ENCODE measurements at regions not wholly inside any gene's neighbourhood (a gene's known extent, or its start where the extent isn't known, plus 50 kb on each side); places are given as distances from the start of the nearest gene placed in this dataset.

DNA sequence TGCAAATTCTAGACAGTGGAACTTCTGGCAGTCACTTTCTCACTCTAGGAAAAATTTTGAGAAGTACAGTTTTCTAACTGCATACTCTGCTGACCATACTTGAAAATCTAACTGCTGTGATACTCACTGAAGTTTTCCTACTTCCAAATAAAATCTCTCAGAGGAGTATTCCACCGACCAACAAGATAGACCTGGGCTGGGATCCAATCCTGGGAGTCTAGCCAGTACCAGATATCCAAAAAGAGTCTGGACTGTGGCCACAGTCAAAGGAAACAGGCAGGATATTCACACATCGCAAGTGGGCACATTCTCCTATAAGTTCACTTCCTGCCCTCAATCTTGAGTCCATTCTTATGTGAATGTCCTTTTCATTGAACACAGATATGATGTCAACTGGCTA, 1138.7 kb upstream of the PCDH7 start:
- POLR2A ChIA-PET, result no interaction called here
- H3K9me3 Mint-ChIP-seq, result peaks cover 13% of the 10 kb centered on the region
- ATAC-seq, result no peak

GRCh38 chr4:29588617-29589016, 1131.6 kb upstream of the PCDH7 start:
- H3K36me3 Mint-ChIP-seq (ENCODE audit: low read depth), result no peaks in the 10 kb centered on the region
- POLR2A ChIA-PET, result no interaction called here
- TF ChIP-seq, protein P1, sequence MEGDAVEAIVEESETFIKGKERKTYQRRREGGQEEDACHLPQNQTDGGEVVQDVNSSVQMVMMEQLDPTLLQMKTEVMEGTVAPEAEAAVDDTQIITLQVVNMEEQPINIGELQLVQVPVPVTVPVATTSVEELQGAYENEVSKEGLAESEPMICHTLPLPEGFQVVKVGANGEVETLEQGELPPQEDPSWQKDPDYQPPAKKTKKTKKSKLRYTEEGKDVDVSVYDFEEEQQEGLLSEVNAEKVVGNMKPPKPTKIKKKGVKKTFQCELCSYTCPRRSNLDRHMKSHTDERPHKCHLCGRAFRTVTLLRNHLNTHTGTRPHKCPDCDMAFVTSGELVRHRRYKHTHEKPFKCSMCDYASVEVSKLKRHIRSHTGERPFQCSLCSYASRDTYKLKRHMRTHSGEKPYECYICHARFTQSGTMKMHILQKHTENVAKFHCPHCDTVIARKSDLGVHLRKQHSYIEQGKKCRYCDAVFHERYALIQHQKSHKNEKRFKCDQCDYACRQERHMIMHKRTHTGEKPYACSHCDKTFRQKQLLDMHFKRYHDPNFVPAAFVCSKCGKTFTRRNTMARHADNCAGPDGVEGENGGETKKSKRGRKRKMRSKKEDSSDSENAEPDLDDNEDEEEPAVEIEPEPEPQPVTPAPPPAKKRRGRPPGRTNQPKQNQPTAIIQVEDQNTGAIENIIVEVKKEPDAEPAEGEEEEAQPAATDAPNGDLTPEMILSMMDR (IDR thresholded peaks at IDR 0.05), result no peak
- H3K4me1 Mint-ChIP-seq (ENCODE audit: low read depth), result no peaks in the 10 kb centered on the region
- H3K27ac Mint-ChIP-seq, result no peak overlapping the region
- no peaks in the 10 kb centered on the region for H3K27me3 Mint-ChIP-seq
- DNase-seq, result no peak
- H3K4me3 Mint-ChIP-seq, result no peak overlapping the region
- intact Hi-C loops (cut with micrococcal nuclease), result no loop called here
- ATAC-seq, result no peak
- CTCF ChIA-PET, result no interaction called here
- peaks cover 19% of the 10 kb centered on the region for H3K9me3 Mint-ChIP-seq

More for the DNA sequence above, 1138.7 kb upstream of the PCDH7 start:
- CTCF ChIA-PET, result no interaction called here
- no peaks in the 10 kb centered on the region for H3K27me3 Mint-ChIP-seq
- no peaks in the 10 kb centered on the region for H3K4me1 Mint-ChIP-seq (ENCODE audit: low read depth)
- no peaks in the 10 kb centered on the region for H3K36me3 Mint-ChIP-seq (ENCODE audit: low read depth)
- H3K4me3 Mint-ChIP-seq, result no peak overlapping the region
- TF ChIP-seq, protein P1 (IDR thresholded peaks at IDR 0.05), result no peak
- no peak overlapping the region for H3K27ac Mint-ChIP-seq
- no peak for DNase-seq
- intact Hi-C loops (cut with micrococcal nuclease), result no loop called here

DNA sequence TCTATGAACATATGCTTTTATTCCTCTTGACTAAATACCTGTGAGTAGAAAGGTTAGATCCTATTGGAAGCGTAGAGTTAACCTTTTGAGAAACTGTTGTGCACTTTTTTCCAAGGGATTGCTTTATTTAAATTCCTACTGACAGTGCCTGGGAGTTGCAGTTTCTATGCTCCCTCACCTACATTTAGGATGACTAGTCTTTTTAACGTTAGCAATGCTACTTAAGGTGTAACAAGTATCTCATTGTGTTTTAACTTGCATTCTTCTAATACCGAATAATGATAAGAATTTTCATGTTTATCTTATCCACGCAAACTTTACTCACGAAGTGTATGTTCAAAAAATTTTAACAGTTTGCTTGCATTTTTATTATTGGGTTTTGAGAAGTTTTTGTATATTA, 1123.9 kb upstream of the PCDH7 start:
- TF ChIP-seq, protein P1 (IDR thresholded peaks at IDR 0.05), result no peak
- ATAC-seq (no peak), DNase-seq (no peak)
- no peaks in the 10 kb centered on the region for H3K4me1 Mint-ChIP-seq (ENCODE audit: low read depth)
- H3K4me3 Mint-ChIP-seq, result no peak overlapping the region
- ChIA-PET CTCF (no interaction called here), POLR2A (no interaction called here)
- intact Hi-C loops (cut with micrococcal nuclease), result no loop called here
- no peaks in the 10 kb centered on the region for H3K27me3 Mint-ChIP-seq
- H3K27ac Mint-ChIP-seq, result no peak overlapping the region
- H3K9me3 Mint-ChIP-seq, result peaks cover 9% of the 10 kb centered on the region
- no peaks in the 10 kb centered on the region for H3K36me3 Mint-ChIP-seq (ENCODE audit: low read depth)

DNA sequence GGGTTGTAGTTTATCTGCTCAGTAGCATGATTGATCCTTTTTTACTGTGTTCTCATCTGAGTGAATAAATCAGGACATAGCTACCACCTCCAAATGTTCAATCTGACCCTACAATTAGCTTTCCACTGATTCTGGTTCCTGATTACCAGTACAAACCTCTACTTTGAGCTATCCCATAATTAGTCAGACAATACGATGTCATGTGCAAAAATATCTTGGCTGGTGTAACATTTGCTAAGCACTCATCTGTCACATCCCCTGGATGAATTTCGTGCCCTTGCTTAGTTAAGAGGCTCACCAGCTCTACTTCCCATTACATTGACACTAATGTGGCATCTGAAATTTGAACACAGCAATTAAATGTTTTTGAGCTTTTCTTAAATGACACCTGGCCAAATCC, 1101.0 kb upstream of the PCDH7 start:
- TF ChIP-seq, protein P1 (IDR thresholded peaks at IDR 0.05), result no peak
- intact Hi-C loops (cut with micrococcal nuclease), result no loop called here
- CTCF ChIA-PET, result no interaction called here
- Mint-ChIP-seq H3K36me3 (ENCODE audit: low read depth) (no peaks in the 10 kb centered on the region), H3K9me3 (peaks cover 11% of the 10 kb centered on the region), H3K4me3 (no peak overlapping the region), H3K27ac (no peak overlapping the region), H3K27me3 (no peaks in the 10 kb centered on the region), H3K4me1 (ENCODE audit: low read depth) (no peaks in the 10 kb centered on the region)
- DNase-seq (no peak), ATAC-seq (no peak)
- POLR2A ChIA-PET, result no interaction called here

DNA sequence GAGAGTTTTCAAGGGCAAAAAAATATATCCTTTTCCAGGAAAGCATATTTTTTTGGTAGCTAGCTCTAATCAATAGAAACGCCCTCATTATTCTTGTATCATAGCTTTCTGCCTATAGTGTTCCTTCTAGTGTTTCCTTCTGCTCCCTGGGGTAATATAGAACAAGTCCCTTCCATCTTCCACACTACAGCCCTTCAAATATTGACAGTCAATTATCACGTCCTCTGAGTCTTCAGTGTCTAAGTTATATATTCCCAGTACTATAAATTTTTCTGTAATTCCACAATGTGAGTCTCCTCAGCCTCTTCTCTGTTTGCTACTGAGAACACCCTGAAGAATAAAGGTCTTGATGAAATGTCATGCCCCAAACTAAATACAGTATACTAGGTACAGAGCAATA, 1088.0 kb upstream of the PCDH7 start:
- POLR2A ChIA-PET, result no interaction called here
- no peak overlapping the region for H3K27ac Mint-ChIP-seq
- intact Hi-C loops (cut with micrococcal nuclease), result no loop called here
- no peak overlapping the region for H3K4me3 Mint-ChIP-seq
- ATAC-seq, result no peak
- TF ChIP-seq, protein P1 (IDR thresholded peaks at IDR 0.05), result no peak
- CTCF ChIA-PET, result no interaction called here
- H3K9me3 Mint-ChIP-seq, result peaks cover 10% of the 10 kb centered on the region
- H3K4me1 Mint-ChIP-seq (ENCODE audit: low read depth), result no peaks in the 10 kb centered on the region
- H3K36me3 Mint-ChIP-seq (ENCODE audit: low read depth), result no peaks in the 10 kb centered on the region
- no peak for DNase-seq
- H3K27me3 Mint-ChIP-seq, result no peaks in the 10 kb centered on the region

Data from activated CD8-positive, alpha-beta T cell treated with anti-CD3 and anti-CD28 coated beads for 36 hours (primary cell).